Activated naive CD4-positive, alpha-beta T cell (primary cell): ENCODE measurements at regions not wholly inside any gene's neighbourhood (a gene's known extent, or its start where the extent isn't known, plus 50 kb on each side); places are given as distances from the start of the nearest gene placed in this dataset.

Source experiments
- DNase-seq, 4 experiments: peaks; one replicate each; lab custom pipeline; 2025; lab: John Stamatoyannopoulos, UW

DNA sequence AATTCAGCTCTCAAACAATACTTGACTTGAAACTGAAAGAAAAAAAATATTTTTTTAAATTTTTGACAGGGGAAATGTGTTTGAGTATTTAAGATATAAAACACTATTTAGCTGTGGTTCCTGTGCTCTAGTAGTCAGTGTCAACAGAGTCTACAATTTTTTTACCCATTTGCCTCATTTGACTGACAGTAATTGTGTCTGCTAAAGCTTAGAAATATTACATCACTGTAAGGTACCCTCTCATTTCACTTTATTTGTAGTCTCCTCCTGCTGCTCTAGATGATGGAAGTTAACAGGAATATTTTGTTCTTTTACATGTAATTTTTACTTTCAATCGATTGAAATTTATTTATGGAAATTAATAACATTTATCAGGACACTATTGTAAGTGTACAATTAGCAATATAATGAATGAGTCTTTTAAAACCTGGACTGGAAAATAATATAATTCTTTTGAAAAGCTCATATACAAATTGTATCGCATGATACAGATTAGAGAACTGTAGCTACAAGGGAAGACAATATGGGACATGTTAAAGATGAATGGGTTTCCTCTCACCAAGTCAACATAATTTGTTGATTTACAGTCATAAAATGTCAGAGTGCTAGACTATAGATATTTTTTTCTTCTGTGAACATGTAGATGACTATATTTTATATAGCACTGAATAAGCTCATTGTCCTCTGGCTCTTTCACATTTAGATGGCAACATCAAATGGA is 1186.5 kb upstream of the ADGRL3 start:
- no peak for DNase-seq

DNA sequence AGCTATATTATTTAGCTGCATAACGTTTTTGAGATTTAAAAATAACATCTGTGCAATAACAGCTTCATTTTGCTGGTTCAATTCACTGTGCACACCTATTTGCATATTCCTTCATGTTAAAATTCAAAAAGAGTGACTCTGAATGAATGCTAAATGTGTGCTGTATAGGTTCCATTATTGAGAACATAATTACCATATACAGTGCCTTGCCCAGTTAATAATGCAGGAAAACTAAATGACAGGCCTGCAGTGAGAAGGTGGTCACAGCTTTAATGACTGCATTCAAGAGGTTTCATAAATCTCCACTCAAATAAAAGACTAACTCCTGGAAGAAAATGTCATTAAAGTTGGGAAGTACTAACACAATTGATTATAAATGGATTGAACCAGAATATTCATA is 1183.2 kb upstream of the ADGRL3 start:
- DNase-seq = no peak

DNA sequence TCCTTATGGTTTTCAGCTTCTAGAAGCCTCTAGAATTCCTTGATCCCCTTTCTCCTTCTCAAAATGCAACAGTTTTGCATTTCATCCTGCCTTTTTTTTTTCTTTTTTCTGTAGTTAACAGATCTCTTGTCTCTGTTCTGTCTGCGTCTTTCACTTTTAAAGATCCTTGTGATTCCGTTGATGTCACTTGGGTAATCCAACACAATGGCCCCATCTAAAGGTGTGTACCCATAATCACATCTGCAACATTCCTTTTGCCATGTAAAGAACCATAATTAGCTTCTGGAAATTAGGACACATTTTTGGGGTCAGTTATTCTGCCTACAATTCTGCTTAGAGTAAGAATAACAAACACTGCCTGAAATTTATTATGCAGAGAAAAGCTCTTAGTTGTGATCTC is 1180.9 kb upstream of the ADGRL3 start:
- DNase-seq = no peak

DNA sequence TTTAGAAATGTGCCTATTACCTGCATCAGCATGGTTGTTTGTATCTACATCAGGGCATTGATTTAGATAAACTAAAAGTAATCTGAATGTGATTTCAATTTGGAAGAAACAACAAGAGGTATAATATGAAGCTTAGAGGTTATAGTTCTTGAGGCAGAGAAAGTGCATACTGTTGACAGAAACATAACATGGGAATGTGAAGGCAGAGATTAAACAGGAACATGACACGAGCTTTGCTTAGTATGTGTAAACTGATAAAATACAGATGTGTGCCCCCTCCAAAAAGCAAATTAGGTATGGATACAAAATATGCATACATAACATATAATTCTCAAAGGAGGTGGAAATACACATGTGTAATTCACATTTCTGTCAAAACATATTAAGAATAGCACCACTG is 1180.2 kb upstream of the ADGRL3 start:
- no peak for DNase-seq

DNA sequence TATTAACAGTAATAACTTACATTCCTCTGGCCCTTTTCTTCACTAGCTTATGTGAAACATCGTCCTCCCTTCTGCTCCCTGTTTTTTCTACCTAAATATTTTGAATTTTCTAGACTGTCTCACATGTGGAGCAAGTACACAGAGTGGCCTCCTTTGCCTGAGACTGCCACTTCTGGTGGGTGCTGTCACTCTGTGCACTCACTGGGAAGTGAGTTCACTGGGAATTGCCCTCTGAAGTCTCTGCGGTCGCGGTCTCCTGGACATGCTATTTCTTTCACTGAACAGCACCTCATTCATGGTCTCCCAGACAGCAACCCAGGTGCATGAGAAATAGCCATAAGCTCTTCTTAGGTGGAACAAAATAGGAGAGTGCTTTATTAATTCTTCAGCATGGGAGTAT is 1179.7 kb upstream of the ADGRL3 start:
- DNase-seq = no peak

DNA sequence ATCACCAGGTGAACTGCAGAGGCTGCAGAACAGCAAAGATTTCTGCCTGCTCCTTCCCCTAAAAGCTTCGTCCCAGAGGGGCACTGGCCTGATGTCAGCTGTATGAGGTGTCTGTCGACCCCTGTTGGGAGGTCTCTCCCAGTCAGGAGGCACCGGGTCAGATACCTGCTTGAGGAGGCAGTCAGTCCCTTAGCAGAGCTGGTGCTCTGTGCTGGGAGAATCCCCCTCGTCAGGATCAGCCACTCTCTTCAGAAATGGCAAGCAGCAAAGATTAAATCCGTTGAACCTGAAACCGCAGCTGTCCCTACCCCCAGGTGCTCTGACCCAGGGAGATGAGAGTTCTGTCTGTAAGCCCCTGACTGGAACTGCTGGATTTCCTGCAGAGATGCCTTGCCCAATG is 1166.3 kb upstream of the ADGRL3 start:
- DNase-seq = no peak

DNA sequence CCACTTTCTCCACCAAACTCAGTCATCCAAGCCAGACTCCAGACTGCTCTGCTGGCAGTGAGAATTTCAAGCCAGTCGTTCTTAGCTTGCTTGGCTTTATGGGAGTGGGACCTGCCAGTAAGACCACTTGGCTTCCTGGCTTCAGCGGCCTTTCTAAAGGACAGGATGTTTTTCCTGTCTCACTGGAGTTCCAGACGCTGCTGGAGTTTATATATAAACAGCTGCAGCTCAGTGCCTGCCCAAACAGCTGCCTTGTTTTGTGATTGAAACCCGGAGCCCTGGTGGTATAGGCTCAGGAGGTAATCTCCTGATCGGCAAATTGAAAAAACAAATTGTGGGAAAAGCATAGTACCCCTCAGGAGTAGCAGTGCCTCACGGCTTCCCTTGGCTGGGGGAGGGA is 1165.8 kb upstream of the ADGRL3 start:
- no peak for DNase-seq

DNA sequence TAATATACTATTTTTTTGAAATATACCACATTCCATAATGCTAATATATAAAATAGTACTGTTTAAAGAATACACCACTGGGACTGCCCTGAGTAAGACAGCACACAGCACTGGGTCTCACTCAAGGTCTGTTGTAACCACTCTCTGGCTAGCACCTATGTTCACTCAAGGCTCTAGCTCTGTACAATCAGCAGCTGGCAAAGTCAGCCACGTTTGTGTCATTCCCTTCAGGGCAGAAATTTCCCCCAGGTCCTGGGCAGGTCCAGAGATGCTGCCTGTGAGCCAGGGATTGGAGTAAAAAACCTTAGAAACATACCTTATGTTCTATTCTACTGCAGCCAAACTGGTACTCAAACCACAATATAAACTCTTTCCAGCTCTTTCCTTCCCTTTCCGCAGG is 1160.2 kb upstream of the ADGRL3 start:
- DNase-seq = no peak

DNA sequence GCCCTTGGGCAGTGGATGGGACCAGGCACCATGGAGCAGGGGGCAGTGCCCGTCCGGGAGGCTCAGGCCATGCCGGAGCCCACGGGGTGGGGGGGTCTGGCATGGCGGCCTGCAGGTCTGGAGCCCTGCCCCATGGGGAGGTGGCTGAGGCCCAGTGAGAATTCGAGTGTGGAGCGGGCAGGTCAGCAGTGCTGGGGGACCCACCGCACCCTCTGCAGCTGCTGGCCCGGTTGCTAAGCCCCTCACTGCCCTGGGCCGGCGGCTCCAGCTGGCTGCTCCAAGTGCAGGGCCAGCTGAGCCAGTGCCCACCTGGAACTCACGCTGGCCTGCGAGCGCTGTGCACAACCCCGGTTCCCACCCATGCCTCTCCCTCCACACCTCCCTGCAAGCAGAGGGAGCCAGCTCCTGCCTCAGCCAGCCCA is 1157.9 kb upstream of the ADGRL3 start:
- no peak for DNase-seq

DNA sequence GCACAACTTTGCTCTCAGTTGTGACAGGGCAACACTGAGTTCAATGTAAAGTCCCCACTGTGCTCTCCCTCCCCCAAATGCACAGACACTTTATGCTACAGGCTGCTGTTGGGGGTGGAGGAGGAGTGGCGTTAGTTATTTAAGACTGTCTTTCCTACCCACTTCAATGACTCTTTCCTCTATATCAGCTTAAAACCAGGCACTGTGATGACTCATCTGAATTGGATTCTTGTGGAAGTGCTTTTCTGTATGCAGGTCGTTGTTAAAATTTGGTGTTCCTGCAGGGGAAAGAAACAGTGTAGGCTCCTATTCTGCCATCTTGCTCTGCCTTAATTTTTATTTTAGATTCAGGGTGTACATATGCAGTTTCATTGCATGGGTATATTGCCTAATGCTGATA is 1157.2 kb upstream of the ADGRL3 start:
- DNase-seq = no peak

DNA sequence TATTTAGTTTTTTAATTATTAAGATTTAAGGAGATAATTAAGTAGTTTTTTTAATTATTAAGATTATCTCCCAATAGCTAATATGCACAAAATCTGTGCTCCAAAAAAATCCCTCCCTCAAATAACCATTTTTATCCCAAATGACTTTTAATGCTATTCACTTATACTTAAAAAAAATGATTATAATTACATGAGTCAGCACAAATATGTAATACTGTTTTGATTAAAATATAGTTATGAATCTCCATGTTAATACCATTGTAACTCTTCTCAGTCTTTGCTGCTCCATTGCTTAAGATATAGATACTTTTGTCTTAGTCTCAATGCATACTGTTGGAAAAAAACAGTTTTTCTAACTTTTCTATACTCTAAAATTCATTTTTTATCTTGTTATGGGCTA is 1121.1 kb upstream of the ADGRL3 start:
- DNase-seq = no peak

DNA sequence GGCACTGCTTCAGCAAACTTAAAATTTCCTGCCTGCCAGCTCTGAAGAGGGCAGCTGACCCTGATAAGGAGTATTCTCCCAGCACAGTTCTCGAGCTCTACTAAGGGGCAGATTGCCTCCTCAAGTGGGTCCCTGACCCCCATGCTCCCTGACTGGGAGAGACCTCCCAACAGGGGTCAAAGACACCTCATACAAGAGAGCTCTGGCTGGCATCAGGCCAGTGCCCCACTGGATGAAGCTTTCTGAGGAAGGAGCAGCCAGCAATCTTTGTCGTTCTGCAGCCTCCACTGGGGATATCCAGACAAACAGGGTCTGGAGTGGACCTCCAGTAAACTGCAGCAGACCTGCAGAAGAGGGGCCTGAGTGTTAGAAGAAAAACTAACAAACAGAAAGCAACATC is 1118.3 kb upstream of the ADGRL3 start:
- DNase-seq = no peak

DNA sequence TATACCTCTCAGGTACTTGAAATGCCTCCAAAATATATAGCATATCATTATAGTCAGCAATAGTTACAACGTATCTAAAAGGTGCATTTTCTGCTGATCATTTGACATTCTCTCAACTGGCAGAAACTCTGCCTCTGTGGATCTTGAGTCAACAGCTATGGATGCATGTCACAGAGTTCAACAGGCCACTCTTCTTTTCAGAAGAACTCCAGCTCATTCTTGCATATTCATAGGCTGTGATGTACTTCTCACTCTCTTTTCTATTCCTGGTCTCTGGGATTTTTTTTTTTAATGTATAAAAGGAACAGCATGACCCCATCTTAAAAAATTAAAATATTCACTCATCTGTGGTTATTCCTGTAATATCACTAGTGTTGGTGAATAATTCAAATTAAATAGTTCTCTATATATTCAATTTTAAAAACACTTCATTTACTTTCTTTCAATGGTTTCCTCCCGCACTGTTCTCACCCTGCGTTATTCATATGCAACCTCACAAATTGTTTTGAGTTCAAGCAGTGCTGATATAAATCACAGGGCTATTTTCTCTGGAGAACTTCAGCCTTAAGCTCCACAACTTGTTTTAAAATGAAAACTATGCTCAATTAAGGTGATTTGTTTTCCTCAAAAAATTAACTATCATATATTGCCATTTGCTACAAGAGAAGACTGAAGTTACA is 1111.2 kb upstream of the ADGRL3 start:
- DNase-seq = no peak

DNA sequence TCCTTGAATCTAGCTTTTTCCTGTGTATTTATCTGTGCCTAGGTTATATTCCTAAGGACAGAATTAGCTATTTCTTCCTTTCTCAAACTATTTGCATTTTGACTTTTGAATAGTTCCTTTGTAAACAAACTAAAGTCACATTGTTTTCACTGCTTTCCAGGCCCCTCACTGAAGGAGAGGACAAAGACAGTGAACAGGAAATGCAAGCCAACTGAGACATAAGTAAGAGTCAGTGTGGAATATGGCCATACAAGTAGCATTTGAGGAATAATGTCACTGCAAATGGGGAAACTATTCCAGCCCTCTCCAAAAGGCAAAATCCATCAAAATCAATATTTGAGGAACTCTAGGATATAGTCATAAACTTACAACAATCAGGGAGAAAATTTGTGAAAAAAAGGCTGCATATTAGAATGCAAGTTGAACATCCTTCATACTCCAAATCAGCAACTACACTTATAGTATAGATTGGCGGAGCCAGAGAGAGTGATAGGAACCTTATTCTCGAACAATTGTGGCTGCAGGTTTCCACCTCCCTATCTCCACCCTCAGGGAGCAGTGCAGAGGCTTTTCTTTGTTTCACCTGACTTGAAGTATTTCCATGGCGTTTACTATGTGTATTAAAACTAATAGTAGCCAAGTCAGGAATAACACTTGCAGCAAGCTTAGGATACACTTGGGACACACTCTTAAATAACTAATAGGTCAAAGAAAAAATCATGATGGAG is 1110.4 kb upstream of the ADGRL3 start:
- DNase-seq = no peak

DNA sequence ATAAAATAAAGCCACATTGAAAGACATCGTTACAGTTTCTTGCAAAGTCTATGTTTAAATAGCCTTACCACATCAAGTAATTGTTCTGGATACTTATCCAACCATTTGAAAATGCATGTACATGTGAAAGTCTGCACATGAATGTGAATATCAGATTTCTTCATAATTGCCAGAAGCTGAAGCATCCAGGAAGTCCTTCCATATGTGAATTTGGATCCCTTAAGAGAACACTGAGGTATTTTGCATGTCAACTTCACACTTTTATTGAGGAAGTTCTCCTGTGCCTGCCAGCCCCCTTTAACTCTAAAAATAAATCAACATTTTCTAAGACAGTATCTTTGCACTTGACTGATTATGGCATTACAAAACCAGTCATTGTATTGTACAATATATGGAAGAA is 1103.5 kb upstream of the ADGRL3 start:
- DNase-seq = no peak

DNA sequence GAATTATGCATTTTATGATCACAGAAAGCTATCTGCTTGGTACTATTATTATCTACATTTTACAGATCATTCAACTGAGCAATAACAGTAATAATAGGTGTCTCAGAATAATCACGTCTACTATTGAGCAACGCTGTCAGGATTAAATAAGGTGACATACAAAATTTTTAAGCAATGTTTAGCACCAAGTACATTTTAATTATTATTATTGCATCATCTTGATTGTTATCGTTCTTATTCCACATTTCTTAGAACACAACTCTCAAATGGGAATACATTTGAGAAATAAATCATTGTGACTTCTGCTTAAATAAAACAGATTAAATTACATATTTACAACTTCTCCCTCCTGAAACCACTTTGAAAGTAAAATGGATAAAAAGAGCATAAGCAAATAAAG is 1083.5 kb upstream of the ADGRL3 start:
- no peak for DNase-seq

DNA sequence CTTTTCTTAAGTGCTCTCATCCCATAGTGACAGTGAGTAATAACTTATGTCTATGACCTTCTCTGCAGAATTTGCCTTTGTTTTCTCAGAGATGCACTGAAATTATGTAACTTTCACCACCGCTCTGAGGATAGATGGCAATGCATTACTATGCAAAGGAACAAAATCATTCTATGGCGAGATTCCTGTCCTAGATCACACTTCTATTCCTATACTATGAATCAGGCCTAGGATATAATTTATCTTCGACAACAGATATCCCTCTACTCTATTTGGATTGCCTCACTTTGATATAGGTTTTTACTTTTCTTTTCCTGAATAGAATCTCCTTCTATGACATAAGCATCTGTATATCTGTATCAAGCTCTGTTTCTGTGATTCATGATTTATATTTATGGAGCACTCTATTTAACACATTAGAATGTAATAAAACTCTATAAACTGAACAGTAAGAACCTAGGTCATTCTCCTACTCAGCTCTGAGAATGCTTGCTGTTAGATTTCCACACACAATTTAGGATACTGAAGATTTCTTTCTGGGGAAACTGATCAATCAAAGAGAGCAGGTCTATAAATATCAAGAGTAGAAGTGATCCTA is 1082.3 kb upstream of the ADGRL3 start:
- DNase-seq = no peak

DNA sequence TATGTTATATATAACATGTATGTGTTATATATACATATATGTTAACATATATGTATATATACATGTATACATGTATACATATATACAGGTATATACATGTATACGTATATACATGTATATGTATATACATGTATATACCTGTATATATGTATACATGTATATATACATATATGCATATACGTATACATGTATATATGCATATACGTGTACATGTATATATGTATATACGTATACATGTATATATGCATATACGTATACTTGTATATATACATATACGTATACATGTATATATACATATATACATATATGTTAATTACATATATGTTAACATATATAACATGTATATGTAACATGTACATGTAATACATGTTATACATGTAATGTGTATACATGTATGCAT is 1077.3 kb upstream of the ADGRL3 start:
- no peak for DNase-seq

DNA sequence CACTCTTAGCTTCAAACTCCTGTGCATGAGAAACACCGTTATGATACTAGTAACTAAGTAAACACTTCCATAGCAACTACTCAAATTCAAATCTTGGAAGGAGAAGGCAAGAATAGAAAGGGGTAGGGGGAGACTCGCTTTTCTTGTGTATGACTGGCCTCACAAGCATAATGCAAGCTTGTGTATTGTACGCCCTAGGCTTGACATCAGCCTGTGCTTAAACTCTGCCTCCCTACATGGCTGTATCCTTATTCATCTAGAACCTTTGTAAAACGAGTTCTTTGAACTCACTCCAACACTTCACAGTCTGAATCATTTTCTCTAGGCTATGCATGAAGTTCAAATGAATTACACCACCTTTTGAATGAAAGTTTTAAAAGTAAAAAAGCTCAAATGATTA is 1071.2 kb upstream of the ADGRL3 start:
- DNase-seq = no peak

DNA sequence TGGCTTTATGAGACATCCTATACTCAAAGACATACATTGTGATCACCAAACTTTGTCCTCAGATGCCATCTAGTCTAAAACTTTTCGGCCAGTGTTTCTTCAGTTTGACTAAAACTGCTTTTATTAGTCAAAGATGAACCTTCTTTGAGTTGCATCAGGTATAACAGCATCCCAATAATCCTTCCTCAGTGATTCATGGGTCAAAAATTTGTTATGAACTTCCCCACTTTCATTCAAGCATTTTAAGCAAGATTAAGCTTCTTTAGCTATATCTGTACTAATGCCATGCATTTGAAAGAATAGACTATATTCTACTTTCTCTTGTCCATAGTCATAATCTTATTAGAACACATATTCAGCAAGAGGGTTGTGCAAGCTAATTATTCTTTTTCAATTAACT is 1070.4 kb upstream of the ADGRL3 start:
- DNase-seq = no peak

DNA sequence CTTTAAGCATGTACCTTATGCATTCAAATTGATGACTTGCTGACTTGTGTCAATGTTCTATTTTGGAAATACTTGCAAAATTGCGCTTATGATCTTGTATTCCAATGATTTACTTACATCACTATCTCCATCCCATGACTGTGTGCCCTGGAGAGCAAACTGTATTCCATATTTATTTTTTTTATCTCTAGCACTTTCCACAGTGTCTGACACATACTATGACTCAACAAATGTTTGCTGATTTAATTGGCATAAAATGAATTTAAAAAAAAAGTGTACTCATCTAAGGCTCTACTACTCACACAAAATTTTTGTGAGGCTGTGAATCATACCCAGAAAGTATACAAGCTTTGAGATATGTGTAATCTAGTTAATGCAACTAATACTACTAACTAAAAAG is 1066.8 kb upstream of the ADGRL3 start:
- no peak for DNase-seq

DNA sequence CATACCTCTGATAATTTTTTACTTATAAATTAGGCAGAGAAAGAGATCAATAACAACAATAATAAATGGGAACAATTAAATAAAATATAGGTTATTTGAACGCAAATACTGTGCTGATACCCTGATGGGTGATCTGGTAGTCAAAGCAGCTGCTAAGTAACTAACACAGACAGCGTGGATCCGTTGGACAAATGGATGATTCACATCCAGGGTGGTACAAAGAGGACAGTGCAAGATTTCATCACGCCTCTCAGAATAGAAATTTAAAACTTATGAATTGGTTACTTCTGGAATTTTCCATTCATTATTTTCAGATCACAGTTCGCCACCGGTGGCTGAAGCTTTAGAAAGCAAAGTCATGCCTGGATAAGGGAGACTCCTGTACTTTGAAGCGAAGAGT is 1066.0 kb upstream of the ADGRL3 start:
- DNase-seq = no peak

DNA sequence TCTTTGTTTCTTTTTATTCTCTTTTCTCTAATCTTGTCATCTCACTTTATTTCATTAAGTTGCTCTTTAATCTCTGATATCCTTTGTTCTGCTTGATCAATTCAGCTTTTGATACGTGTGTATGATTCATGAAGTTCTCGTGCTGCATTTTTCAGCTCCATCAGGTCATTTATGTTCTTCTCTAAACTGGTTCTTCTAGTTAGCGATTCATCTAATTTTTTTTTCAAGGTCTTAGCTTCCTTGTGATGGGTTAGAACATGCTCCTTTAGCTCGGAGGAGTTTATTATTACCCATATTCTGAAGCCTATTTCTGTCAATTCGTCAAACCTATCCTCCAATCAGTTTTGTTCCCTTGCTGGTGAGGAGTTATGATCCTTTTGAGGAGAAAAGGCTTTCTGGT is 1045.0 kb upstream of the ADGRL3 start:
- DNase-seq = no peak
